ENCODE measurements at regions not wholly inside any gene's neighbourhood (a gene's known extent, or its start where the extent isn't known, plus 50 kb on each side); places are given as distances from the start of the nearest gene placed in this dataset.

GRCh38 chrY:7308816-7309215 is 397.3 kb upstream of the AMELY start:
- no peak for DNase-seq

- no peak for DNase-seq
Observed at GRCh38 chrY:7302306-7302705, 390.8 kb upstream of the AMELY start.

GRCh38 chrY:7299960-7300359 is 388.4 kb upstream of the AMELY start:
- no peak for DNase-seq

GRCh38 chrY:7292113-7292512 is 380.6 kb upstream of the AMELY start:
- no peak for DNase-seq

GRCh38 chrY:7289889-7290833 is 378.6 kb upstream of the AMELY start:
- DNase-seq, result no peak

- no peak for DNase-seq
Observed at GRCh38 chrY:7288611-7289010, 377.1 kb upstream of the AMELY start.

GRCh38 chrY:7287963-7288362 is 376.4 kb upstream of the AMELY start:
- DNase-seq, result peak; percentile 77

- DNase-seq, result no peak
Observed at GRCh38 chrY:7285388-7285787, 373.8 kb upstream of the AMELY start.

GRCh38 chrY:7283001-7283400 is 371.4 kb upstream of the AMELY start:
- no peak for DNase-seq

- DNase-seq, result peak; percentile 75
Observed at GRCh38 chrY:7280151-7280740, 368.7 kb upstream of the AMELY start.

- no peak for DNase-seq
Observed at GRCh38 chrY:7275751-7276150, 364.2 kb upstream of the AMELY start.

GRCh38 chrY:7275014-7275413 is 363.5 kb upstream of the AMELY start:
- peak; percentile 19 for DNase-seq

GRCh38 chrY:7274369-7274913 is 362.9 kb upstream of the AMELY start:
- DNase-seq, result peak; percentile 71

GRCh38 chrY:7273587-7274203 is 362.1 kb upstream of the AMELY start:
- DNase-seq, result peak; percentile 89

- peak; percentile 73 for DNase-seq
Observed at GRCh38 chrY:7272556-7273195, 361.1 kb upstream of the AMELY start.

GRCh38 chrY:7263773-7264172 is 352.2 kb upstream of the AMELY start:
- DNase-seq, result peak; percentile 87

GRCh38 chrY:7262531-7262930 is 351.0 kb upstream of the AMELY start:
- DNase-seq, result no peak

- DNase-seq, result no peak
Observed at GRCh38 chrY:7261254-7261653, 349.7 kb upstream of the AMELY start.

- no peak for DNase-seq
Observed at GRCh38 chrY:7240101-7240500, 328.5 kb upstream of the AMELY start.

GRCh38 chrY:7211971-7212370 is 300.4 kb upstream of the AMELY start:
- no peak for DNase-seq

- no peak for DNase-seq
Observed at GRCh38 chrY:7204456-7204855, 292.9 kb upstream of the AMELY start.

GRCh38 chrY:7182591-7182990 is 271.0 kb upstream of the AMELY start:
- DNase-seq, result no peak

- DNase-seq, result no peak
Observed at GRCh38 chrY:7177631-7178030, 266.1 kb upstream of the AMELY start.
